GOT3 (cell line): ENCODE measurements at regions not wholly inside any gene's neighbourhood (a gene's known extent, or its start where the extent isn't known, plus 50 kb on each side); places are given as distances from the start of the nearest gene placed in this dataset.

ENCODE experiments used
- DNase-seq: peaks from one replicate; lab custom pipeline; 2025; ENCODE audit warnings: mixed read lengths; lab: John Stamatoyannopoulos, UW

GRCh38 chr9:108347463-108348188 is 508.2 kb downstream of the ACTL7B start:
- no peak for DNase-seq

DNA sequence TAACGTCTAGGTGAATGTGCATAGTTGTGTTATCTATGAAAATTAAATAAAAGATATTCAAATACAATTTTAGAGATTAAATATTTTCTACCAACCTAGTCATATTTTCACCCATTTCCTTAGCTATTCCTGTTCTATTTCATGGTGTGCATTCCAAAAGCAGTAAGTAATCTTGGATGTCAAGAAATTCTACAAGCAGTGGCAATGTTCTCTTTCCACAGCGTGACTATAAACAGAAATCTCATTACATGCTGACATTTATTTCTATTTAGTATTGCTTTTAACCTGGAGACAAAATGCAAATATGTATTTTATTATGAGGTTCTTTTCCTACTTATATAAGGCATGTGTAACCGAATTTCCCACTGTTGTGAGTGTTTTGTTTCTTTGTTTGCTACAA is 510.0 kb downstream of the ACTL7B start:
- no peak for DNase-seq

GRCh38 chr9:108339251-108339650 is 516.5 kb downstream of the ACTL7B start:
- no peak for DNase-seq

DNA sequence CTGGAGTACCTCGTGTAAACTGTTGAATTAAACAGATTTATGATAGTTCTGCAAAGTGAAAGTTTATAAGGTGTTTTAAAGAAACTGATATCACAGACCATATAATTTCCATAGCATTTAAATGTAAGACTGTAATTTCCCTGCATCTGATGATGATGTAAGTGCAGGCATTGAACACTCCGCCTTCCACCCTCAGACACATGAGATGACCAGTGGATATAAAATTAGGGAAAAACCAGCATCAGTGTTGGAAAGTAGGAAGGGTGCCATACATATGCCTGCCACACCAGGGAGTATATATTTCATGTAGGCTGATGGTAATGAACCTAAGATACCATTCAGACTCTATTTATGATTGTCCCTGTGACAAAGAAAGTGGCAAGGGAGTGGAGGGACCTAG is 519.2 kb downstream of the ACTL7B start:
- DNase-seq, result no peak

GRCh38 chr9:108333530-108333983 is 522.2 kb downstream of the ACTL7B start:
- DNase-seq, result no peak

DNA sequence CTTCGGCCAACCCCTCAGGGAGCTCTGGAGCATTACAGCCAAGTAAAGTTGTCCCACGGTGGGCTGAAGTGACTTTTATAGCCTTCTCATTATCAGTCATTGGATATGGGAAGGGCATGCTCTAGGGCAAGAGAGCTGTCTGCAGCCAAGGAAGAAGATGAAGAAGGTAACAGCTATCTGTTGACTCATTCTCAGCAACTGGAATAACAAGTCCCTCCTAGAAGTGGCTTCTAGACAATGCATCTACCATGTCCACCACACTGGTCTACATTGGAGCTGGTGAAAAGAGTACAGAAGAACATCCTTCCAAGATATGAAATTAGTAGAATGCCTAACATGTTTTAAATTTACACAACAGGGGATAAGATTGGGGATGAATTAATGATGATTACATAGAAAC is 524.2 kb downstream of the ACTL7B start:
- DNase-seq, result no peak

DNA sequence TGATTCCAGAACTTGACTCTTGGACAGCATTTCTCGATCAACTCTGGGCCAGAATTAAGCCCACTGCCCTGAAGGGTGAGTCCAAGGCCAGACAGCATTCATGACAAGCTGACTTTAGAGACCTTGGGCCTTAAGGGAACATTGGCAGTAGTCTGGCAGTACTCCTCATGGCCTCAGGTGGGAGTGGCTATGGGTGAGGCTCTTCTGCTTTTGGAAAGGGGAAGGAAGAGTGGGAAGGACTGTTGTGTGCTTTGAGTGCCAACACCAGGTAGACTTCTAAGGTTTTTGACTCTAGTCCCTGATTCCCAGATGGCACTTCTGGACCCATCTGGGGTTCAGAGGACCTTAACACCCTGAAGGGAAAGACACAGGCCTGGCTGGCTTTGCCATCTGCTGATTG is 530.4 kb downstream of the ACTL7B start:
- DNase-seq, result no peak

DNA sequence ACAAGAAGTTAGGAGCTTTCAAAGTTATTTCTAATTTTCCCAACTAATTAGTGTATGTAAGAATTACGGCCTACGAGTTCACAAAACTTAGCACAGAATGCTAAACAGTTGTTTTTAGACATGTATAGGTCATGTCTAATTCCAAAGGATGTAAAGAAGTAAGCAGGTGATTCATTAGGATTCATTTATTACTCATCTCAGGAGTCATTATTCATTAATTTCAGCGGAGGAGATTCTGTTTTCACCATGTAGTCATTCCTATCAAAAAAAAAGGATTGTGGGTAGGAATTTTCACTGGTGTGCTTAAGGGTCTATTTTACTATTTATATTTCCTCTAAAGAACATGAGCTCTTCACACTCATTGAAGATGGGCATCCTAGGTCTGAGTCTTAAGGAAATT is 532.2 kb downstream of the ACTL7B start:
- DNase-seq, result no peak

GRCh38 chr9:108322326-108323098 is 533.3 kb downstream of the ACTL7B start:
- no peak for DNase-seq

DNA sequence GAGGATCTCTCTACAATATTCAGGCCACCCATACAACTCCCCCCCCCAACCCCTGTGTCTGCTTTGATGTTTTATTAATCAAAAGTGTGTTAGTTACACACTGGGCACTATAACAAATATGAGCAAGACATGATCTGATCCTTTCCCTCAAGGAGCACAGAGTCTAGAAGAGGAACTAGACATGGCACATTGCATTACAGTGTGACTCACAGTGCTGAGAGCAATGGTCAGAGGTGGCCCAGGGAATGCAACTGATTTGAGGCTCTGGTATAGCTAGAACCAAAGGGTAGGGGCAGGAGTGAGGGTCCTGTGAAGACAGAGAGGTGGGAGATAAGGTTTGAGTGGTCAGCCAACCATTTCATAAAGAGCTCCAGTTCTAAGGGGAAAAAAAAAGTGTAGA is 539.2 kb downstream of the ACTL7B start:
- no peak for DNase-seq

DNA sequence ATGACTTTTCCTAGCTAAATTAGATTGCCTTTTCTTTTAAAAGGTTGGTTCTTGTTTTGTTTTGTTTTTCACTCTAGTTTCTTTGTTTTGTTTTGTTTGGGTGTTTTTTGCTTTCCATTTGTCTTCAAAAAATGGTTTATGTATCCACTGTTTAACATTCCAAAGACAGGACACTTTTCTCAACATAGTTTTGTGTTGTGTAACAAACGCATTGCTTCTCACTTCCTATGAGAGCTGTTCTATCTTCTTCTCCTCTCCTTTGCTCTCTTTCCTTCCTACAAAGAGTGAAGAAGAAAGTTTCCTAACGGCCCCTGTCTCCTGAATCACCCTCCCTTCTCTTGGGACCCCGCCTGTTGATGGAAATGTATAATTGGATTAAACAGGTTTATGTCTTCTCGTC is 539.7 kb downstream of the ACTL7B start:
- DNase-seq, result no peak

DNA sequence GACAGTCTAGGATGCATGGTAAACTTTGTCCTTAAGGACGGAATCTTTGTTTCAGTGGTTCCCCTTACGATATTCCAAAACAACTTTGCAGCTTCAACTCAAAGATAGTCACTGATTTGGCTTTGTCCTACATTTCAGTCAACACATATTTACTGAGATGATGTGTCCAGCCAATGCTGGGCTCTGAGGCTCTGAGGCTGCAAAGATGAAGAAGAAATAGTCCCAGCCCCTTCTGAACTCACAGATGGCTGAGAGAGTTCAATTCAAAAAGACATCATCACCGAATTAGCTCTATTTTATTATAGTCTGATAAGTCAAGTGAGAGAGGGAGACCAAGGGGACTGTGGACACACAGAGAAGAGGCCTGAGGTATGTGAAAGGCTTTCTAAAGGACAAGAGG is 544.0 kb downstream of the ACTL7B start:
- DNase-seq, result no peak

DNA sequence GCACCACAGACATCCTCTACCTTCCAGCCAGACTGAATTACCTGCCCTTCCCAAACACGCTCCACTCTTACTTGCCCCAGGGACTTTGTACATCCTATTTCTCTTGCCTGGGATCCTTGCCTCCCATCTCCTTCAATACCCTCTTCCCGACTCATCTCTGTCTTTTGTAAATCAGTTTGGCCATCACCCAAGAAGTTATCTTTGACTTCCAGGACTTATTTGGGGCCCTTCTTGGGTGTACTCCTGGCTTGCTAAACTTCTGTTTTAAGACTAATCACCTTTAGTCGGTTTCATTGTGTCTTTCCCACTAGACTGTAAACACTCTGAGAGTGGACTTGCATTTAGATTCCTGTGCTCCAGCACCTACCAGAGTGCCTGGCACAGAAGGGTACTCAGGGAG is 545.6 kb downstream of the ACTL7B start:
- no peak for DNase-seq

- DNase-seq, result no peak
Measured at GRCh38 chr9:108300306-108301287, 555.2 kb downstream of the ACTL7B start.

DNA sequence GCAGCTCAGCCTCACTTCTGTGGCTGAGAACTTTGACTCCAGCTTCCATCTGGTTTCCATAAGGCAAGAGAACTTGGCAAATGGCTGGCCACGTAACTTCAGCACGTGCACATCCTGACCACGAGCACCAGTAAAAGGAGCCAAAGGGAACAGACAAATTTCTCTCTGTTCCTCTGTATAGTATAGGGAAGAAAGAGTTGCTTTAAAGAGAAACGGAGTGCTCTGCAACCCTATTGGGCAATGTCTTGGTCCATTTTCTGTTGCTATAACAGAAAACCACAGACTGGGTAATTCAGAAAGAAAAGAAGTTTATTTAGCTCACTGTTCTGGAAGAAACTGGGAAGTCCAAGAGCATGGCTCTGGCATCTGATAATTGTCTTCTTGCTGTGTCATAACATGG is 558.7 kb downstream of the ACTL7B start:
- no peak for DNase-seq

DNA sequence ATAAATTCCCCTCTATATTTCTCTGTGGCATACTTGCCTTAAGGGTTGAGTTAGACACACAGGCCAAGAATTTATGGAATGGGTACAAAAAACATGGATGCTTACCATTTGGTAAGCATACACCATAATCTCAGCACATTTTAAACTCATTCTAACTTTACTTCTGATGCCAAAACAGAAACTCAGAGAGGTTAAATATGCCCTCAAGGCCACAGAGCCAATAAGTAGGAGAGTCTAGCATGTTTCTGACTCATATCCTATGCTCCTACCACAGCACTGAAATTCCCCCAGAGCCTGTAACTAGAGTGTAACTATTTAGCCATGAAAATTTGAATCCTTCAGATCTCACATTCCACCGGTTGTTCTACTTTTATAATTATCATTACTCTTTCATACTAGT is 559.7 kb downstream of the ACTL7B start:
- no peak for DNase-seq

GRCh38 chr9:108291586-108291932 is 564.2 kb downstream of the ACTL7B start:
- no peak for DNase-seq

DNA sequence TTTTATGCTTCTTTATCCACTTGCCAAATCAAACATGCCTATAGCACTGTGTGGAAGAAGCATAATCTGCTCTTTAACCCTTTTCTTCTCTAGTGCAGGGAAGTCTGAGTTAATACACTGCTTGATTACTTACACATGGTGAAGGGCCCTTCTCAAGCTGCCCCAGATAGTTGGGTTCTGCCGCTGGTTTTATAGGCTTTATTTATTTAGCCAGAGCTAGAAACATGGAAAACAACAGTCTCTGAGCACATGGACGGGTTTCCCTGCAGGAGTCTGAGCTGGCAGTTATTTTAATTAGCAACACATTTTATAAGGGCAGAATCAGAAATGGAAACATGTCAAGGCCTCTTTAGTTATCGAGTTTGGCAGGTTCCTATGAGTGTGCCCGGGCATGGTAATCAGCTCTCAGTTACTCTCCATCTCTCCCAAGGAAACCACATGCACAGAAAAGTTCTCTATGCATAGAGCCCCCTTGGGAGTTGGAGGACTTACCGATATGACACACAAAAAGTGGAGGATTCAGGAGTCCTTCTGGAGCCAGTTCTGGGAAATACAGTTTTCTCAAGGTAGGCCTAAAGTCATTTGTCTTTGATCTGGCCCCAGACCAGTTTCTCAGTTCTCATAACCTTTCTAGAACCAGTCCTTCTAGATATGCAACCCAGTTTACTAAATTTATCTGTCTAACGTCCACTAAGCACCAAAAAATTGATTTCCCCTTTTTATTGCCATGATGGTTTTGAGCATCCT is 564.8 kb downstream of the ACTL7B start:
- DNase-seq, result no peak

DNA sequence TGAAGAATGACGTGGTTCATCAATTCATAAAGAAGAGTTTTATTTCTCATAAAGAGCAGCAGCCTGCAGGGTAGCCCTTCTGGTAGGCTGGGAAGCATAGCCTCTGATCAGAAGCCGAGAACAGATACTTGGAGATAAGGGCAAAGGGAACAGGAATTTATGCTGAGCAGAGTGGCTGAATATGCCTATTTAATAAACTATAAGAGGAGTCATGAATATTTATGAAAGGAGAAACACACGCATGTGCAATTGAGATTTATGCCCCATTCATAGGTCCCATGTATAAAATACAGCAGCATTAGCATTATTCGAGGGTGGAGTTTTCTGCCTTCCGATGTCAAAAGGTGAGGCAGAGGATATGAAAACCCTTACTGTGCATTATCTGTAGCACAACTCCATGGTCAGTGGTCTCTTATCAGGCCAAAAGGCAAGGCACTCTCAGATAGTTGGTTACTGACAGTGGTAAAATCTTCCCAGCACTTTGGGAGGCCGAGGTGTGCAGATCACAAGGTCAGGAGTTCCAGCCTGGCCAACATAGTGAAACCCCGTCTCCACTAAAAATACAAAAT is 569.1 kb downstream of the ACTL7B start:
- no peak for DNase-seq

DNA sequence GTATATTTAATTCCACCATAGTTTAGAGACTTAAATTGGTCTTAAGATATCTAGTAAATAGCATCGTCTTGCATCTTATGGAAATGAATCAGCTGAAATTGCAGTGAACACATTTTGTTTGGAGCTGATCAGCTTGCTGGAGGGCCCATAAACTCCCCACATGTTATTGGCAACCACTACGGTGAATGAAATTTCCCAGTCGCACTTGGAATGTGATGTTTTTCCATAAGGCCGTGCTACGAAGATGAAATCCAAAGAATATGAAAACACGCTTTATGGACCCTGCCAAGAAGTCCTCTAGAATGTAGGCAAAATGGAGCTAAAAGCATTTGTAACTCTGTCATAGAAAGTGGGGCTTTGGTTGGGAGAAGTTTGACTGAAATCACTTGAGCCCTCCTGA is 572.1 kb downstream of the ACTL7B start:
- DNase-seq, result no peak

- DNase-seq, result no peak
Measured at GRCh38 chr9:108282872-108283271, 572.9 kb downstream of the ACTL7B start.
